C4-2B (cell line): ENCODE measurements at regions not wholly inside any gene's neighbourhood (a gene's known extent, or its start where the extent isn't known, plus 50 kb on each side); places are given as distances from the start of the nearest gene placed in this dataset.

ENCODE experiments used
- H3K27ac ChIP-seq: fragments of 450-650 bp; 2 replicates; pipeline ENCODE4 v1.5.1; 2017
- CTCF ChIP-seq: fragments of 450-650 bp; conservative IDR thresholded peaks from 2 replicates; pipeline ENCODE4 v1.5.1; 2017; ENCODE audit warnings: mild to moderate bottlenecking
- ZFX ChIP-seq: fragments of 450-650 bp; IDR thresholded peaks from 2 replicates; pipeline ENCODE4 v1.6.1; 2017

- no peak overlapping the region for H3K27ac ChIP-seq
- no peak for TF ChIP-seq CTCF
- no peak for TF ChIP-seq ZFX
These were observed 465.9 kb downstream of the DMAC1 start for GRCh38 chr9:7333719-7334118.

DNA sequence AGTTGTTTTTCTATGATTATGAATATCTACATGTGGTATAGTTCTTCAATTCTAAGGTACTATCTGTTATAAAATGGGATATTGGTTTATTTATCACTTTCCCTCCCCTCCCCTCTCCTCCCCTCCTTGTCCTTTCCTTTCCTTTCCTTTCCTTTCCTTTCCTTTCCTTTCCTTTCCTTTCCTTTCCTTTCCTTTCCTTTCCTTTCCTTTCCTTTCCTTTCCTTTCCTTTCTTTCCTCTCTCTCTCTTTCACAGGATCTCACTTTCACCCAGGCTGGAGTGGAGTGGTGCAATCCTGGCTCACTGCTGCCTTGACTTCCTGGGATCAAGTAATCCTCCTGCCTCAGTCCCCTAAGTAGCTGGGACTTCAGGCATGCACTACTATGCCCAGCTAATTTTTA is 466.8 kb downstream of the DMAC1 start:
- TF ChIP-seq ZFX (no peak), CTCF (no peak)
- H3K27ac ChIP-seq: no peak overlapping the region

DNA sequence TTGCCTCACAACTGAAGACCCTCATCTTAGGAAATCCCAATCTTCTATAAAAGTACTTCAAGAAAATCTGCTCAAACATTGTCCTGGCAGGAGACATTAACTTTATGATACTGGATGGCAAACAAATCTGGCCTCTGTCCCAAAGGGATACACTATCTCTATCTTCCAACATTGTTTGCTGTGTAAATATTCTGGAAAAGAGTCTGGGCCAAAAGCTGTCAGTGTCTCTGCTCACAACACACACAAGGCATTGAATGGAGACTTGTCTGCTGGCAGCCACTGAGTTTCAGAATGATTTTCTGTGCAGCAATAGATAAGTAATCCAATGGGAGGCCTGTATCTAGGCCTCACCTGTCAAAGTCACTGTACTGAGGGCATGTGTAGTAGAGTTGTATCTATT is 471.1 kb downstream of the DMAC1 start:
- no peak for TF ChIP-seq CTCF
- H3K27ac ChIP-seq: no peak overlapping the region; the same call in 1 of the 2 replicates

DNA sequence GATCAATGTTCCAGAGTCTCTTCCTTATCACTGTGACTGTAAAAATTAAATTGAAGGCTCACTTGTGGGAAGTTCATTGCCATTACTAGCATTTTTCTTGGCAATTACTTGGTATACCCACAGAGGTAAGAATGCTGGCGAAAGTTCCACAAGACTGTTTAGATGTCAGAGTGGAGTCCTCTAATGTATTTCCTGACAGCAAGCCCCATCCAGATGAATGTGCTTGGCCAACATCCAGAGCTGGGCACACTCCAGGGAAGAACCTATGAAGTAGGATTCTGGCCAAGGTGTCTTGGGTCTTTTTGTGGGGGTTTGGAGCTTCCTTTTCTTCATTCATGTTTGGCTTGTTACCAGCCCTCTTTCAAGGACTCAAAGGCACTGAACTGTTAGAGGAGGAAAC is 473.6 kb downstream of the DMAC1 start:
- TF ChIP-seq CTCF (no peak), ZFX (no peak)
- H3K27ac ChIP-seq: no peak overlapping the region

DNA sequence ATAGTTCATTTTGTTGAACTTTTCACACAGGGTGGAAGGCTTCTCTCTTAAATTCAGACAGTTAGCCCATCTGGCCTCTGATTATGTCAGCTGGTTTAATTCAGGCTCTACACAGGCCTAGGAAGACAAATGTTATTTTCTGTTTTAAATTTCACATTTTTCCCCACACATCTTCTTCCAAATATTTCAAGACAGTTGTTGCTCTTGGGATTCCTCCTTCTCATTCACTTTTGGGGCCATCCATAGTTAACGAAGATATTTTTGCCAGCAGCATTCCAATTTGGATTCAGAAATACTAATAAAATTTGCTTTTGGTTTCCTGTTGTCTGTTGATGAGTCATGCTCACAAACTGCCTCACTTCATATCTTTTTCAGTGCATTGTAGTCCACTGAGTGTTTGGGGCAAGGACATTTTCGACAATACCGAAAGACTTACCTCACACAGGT is 475.4 kb downstream of the DMAC1 start:
- H3K27ac ChIP-seq: no peak overlapping the region

GRCh38 chr9:7320841-7321240 is 478.7 kb downstream of the DMAC1 start:
- no peak overlapping the region for H3K27ac ChIP-seq
- TF ChIP-seq ZFX: no peak
- TF ChIP-seq CTCF: no peak

More for the DNA sequence above, 475.4 kb downstream of the DMAC1 start:
- no peak for TF ChIP-seq CTCF
- no peak for TF ChIP-seq ZFX

- TF ChIP-seq ZFX (no peak), CTCF (no peak)
- no peak overlapping the region for H3K27ac ChIP-seq
These were observed 479.4 kb downstream of the DMAC1 start for GRCh38 chr9:7320139-7320538.
